Putamen (tissue), 1 donor: ENCODE measurements at regions not wholly inside any gene's neighbourhood (a gene's known extent, or its start where the extent isn't known, plus 50 kb on each side); places are given as distances from the start of the nearest gene placed in this dataset.

ENCODE experiments used
- DNase-seq: peaks from one replicate; pipeline ENCODE4 v3.0.0-alpha.2; 2016; ENCODE audit warnings: low spot score

DNA sequence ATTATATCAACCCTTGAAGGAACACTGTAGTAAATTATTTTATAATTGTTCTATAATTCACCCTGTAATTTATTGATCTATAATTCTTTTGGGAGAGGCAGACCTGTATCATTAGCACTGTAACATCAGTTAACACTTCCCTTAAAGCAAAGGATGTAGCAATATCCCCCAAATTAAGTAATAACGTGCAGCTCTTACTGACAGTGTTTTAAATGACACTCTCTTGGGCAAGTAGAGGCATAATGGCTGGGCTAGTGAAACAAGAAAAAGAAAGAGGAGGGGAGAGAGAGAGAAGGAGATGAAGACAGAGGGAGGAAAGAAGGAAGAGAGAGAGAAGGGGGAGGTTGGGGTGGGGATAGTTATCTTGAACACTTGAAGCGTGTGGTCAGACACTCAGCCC lies 161.0 kb upstream of the RNF32 start:
- no peak for DNase-seq

DNA sequence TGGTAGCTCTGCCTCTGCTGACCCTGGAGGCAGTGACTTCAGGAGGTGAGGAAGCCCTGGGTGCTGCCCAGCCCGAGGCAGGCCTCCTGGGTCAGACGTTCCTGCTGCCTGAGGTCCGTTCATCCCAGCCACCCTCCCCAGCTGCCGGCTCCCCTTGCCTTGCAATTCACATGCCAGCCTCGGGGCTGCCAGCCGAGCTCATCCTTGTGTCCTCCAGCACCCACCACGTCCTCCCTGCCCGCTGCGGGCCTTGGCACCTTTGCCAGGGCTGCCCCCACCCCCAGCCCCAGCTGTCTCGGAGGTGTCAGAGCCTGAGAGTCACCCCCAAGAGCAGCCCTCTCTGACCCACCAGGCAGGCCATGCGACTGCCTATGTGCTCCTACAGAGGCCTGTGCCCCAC lies 162.1 kb upstream of the RNF32 start:
- no peak for DNase-seq

DNA sequence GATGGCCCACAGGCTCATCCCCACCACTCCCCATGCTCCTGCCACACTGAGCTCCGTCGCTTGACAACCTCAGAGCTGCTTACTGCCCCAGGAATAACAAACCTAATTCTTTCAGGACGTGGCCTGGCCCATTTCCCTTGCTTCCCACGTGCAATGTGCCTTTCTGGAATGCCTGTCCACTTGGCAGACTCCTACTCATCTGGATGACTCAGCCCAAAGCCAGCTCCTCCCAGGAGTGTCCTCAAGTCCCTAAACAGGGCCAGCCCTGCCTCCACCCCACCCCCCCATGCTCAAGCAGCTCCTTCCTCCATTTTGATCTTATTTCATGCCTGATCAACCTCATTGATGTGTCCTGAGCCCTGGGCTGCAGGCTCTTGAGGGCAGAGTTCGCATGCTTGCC lies 164.9 kb upstream of the RNF32 start:
- DNase-seq, result no peak

- DNase-seq, result no peak
These were observed 165.4 kb upstream of the RNF32 start for GRCh38 chr7:156475179-156475578.

DNA sequence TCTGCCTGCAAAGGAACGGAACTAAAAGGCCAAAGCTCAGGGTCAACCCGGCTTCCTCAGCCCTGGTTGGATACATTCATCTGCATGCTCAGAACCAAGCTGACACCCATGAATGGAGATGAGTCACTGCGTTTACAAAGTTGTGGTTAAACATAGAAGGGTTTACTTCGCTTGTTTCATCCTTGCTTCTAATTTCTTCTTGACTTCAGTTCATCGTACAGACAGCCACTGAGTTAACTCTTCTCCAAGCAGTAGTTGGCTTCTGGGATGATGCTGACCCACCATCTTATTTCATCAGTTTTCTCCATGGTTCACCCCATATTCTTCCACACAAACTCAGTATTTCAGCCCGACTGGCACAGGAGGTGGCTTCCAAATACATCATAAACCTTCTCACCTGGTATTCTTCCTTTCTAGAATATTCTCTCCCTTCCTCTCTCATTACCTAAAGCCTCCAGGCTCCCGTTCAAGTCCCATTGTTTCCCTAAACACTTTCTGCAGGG lies 166.3 kb upstream of the RNF32 start:
- no peak for DNase-seq

- peak; percentile 15 for DNase-seq
These were observed 166.9 kb upstream of the RNF32 start for GRCh38 chr7:156473476-156474240.

GRCh38 chr7:156472267-156472666 lies 168.3 kb upstream of the RNF32 start:
- no peak for DNase-seq

DNA sequence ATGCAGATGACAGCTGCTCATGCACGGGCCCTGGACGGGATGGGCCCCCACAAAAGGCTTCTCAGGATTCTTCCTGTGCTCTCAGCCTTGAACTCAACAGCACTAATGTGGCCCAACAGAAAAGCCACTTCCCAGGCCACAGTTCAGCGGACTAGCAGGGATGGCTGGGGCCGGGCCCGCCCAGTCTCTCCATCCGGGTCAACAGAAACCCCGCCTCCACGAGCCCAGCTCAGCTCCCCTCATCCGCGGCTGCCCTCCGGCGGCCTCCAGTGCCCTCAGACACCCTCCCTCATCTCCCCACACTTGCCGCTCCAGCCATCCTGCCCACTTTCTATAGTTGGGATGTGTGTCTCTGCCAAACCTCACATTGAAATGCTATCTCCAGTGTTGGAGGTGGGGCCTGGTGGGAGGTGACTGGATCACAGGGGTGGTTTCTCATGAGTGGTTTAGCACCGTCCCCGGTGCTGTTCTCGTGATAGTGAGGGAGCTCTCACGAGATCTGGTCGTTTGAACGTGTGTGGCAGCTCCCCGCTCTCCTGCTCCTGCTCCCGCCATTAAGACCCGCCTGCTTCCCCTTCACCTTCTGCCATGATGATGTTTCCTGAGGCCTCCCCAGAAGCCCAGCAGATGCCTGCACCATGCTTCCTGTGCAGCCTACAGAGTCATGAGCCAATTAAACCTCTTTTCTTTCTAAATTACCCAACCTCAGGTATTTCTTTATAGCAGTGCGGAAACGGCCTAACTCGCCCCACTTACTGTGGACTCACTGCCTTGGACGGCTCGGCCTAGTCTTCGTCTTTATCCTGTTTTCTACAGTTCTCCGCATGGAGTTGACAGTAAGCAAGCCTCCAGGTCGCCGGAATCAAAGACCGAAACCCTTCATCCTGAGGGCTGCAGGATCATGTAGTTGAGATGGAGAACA lies 169.9 kb upstream of the RNF32 start:
- DNase-seq, result no peak

- DNase-seq, result no peak
These were observed 173.5 kb upstream of the RNF32 start for GRCh38 chr7:156466955-156467625.

DNA sequence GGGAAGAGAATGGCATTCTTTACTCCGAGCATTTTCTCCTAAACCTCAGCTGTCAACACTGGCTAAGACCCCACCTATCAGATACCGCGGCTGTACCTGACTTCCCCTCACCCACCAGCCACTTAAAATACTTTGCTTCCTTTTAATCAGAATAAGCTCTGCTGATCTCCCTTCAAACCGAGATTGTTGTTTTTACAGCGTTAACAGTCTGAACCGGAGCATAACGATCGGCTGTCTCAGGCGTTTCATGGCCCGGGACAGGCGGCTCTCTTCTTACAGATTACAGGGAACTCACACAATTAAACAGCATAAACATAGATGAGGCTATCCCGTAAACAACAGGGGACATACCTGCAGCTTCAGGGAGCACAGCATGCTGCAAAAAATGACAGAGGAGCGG lies 174.3 kb upstream of the RNF32 start:
- no peak for DNase-seq

GRCh38 chr7:156465186-156465585 lies 175.4 kb upstream of the RNF32 start:
- DNase-seq, result no peak

DNA sequence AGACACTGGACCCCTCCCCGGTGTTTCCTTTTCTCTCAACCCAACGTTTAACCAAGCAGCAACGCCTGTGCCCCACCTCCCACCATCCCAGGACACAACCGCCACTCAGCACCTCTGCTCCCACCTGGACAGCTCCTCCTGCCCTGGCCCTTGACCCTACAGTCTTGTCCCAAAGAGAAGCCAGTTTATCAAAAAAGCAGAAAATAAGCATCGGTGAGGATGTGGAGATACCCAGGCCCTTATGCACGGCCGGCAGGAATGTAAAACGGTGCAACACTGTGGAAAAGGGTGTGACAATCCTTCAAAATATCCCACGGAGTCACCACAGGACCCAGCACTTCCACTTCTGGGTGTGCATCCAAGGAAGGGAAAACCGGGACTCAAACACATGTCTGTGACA lies 176.2 kb upstream of the RNF32 start:
- DNase-seq, result no peak

- no peak for DNase-seq
These were observed 177.3 kb upstream of the RNF32 start for GRCh38 chr7:156463280-156463679.

- no peak for DNase-seq
These were observed 178.5 kb upstream of the RNF32 start for GRCh38 chr7:156461881-156462665.

DNA sequence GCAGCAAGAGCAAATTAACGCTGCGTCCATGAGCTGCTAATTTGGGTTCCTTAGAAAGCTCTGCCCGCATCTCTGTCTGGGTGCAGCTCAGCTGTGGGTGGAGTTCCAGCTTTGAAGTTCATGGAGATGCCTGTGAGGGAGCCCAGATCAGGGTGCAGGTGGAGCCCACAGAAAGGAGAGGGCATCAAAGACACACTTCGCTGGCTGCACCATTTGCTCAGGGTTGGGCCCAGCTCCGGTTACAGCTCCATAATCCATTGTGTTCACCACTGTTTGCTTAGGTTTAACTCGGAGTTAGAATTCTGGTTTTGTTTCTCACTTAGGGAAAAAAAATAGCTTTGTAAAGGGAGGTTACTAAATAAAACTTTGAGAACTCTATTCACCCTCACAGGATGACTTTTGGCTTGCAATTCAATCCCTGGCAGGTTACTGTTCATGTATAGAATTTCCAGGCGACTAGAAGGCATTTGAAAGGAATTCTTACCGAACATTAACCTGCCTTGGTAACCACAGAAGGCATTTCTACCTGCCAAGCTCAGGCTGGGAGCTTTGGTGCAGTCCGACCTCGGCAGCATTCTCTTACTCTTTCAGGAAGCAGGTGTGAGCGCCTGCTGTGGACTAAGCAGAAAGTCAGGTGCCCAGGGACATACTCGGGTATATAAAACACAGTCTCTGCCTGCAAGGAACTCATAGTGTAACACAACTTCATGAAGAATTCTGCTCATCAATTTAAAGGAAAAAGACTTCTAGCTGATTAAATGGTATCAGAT lies 179.5 kb upstream of the RNF32 start:
- DNase-seq, result no peak

DNA sequence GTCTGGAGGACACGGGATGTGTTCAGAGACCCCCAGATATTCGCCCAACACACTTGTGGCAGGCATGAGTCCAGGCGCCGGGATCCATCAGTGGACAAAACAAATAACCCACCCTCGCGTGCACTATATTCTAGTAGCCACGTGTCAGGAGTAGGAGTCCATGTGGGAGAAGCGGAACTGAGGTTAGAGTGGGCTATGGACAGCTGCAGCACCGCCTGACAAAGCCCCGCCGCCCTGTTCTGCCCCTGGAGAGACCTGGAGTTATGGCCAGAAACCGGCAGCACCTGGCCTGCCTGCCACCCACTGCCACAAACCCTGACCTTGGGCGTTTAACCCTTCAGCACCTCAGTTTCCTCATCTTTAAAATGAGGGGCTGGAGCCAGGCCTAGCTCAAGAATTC lies 181.0 kb upstream of the RNF32 start:
- no peak for DNase-seq

- no peak for DNase-seq
These were observed 181.5 kb upstream of the RNF32 start for GRCh38 chr7:156459067-156459466.

DNA sequence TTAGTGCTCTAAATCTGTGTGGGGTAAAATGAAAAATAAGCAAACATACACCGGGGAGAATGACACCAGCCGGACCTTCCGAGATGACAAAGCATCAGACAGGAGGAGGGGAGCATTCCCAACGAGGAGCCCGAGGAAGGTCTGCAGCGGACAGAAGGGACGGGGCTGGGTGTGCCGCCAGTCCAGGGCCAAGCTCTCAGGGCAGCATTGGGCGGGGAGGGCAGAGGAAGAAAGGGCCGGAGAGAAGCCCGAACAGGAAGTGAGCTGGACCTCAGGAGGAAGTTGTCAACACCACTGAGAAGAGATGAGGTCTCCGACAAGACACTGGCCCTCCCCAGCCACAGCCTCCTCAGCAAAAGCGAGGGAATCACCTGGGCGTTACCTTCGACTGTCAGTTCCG lies 182.6 kb upstream of the RNF32 start:
- no peak for DNase-seq

- DNase-seq, result no peak
These were observed 184.0 kb upstream of the RNF32 start for GRCh38 chr7:156456503-156457115.

GRCh38 chr7:156456032-156456431 lies 184.5 kb upstream of the RNF32 start:
- DNase-seq, result no peak

DNA sequence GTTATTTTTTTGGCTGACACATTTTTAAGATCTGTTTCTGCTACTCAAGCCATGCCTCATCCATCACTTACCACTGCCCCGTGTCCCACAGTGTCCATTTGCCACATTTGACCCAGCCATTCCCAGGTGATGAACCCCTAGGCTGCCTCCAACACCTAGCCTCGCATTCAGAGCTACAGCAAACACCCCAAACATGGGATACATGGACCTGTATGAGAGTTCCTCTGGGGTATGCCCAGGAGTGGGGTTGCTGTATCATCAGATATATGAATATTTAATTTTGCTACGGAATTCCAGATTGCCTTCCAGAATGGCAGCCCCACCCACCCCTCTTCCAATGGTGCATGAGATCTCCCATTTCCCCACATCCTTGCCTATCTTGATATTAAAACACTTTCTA lies 190.1 kb upstream of the RNF32 start:
- no peak for DNase-seq
